HG03039 (cell line): ENCODE measurements at regions not wholly inside any gene's neighbourhood (a gene's known extent, or its start where the extent isn't known, plus 50 kb on each side); places are given as distances from the start of the nearest gene placed in this dataset.
"Not testable (repeated sequence)": the region's sequence is repeated elsewhere in the genome, so short reads cannot be mapped to it uniquely, and the experiment has no call there.

ENCODE experiments used
- ATAC-seq: cut with Tn5 transposase; IDR thresholded peaks from one replicate; pipeline ENCODE4 v1.9.1; 2021; ENCODE audit warnings: mild to moderate bottlenecking, moderate library complexity; ENCODE audit not compliant: unreplicated experiment

DNA sequence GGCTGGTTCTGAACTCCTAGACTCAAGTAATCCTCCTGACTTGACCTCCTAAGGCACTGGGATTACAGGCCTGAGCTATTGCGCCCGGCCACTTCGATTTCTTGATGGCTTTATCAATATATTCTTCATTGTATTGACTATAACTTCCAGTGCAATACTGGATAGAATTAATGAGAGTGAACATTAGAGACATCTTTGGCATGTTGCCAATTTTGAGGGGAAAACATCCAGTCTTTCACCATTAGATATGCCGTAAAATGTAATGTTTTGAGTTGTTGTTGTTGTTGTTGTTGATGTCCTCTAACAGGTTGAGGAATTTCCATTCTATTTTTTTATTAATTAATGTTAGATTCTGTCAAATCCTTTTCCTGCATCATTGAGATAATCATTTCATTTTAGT, 578.9 kb downstream of the ZWINT start:
- ATAC-seq: no peak

DNA sequence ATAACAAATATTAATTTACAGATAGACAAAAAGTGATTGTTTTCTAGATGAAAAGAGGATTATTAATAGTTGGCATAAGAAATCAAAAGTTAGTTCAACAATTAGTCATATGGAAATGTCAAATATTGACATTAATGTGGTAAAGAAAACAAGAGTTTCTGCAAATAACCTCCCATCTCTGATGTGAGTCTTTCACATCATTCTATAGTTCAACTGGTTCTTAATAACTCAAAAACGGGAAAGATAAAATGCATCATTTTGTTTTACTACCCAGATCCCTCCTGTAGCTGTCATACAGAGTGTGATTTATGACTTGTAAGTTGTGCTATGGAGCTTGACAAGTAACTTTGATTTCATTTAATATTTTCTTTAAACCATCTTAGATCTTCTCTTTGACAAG, 594.8 kb downstream of the ZWINT start:
- ATAC-seq: no peak

DNA sequence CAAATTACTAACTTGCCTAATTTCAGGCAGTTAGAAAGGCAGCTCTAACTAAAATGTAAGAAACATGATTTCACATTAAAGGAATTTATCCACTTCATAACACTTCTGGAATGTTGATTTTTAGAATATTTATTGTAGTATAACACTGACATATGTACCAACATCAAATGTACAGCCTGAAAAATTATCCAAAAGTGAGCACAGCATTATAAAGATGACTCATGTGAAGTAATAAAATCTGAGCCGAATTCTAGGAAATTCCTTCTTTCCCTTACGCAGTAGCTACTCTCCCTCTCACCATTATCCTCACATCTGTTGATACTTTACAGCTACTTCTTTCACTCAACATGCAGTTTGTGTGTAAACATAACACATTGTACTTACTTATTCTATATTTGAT, 610.6 kb downstream of the ZWINT start:
- ATAC-seq: no peak

DNA sequence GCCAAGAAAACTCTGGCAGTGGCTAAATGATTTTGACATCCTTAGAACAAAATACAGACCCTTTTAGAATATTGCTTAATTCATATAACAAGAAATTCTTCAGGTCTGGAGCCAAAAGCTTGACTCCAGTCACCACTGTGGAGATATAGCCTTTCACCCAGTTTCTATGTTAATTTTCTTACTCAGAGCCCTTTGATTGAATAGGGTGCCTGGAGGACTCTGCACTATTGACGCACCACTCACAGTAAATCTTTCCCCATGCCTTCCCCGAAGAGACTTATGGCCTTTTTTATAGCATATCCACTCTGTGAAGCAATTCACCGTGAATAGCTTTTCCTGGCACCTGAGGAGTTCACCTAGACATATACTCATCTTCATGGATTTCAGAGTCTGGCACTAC, 613.8 kb downstream of the ZWINT start:
- no peak for ATAC-seq

DNA sequence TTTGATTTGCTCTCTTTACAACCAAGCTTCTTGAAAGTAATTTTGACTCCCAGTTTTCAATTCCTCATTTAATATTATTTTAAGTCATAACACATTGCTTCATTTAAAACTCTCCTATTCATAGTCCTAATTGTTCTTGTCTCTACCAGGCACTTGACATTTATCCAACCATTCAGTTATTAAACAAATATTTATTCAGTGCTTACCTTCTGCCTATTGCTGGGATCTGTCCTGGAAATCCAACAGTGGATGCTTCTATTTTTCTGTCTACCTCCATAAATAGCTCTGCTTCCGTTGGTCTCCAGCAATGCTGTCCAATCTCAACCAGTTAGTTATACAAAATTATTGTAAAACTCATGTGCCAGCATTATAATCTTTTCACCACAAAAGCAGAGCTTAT, 615.1 kb downstream of the ZWINT start:
- ATAC-seq: no peak

DNA sequence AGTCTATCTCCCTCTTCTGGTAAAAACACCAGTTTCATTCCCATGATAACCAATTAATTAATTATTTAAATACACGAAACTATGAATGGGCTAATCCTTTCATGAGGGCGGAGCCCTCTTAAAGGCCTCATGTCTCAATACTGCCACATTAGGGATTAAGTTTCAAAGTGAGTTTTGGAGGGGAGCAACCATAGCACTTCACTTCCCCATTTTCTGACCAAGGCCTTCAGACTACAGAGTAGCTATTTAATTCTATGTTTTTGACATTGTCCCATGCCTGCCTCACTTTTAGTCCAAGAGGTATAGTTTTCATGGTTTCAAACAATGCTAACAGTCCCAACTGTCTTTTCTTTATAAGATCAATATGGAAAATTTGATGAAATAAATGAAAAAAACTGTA, 618.6 kb downstream of the ZWINT start:
- ATAC-seq: no peak

DNA sequence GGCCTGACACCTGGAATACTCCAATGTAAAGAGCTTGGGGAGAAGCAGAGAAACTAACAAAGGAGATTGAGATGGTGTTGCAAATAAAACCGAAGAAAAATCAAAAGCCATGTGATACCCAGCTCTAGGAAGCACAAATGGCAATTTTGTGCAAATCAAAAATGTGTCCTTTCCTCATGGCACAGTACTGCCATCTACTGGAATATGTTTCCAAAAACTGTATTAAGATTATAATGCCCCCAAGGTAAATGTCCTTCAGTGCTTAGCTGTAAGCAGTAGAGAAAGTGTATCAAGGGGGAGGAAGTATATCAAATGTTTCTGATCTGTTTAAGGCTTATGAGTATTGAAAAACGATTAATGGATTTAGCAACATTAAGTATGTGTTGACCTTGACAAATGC, 620.3 kb downstream of the ZWINT start:
- not testable (repeated sequence) for ATAC-seq

DNA sequence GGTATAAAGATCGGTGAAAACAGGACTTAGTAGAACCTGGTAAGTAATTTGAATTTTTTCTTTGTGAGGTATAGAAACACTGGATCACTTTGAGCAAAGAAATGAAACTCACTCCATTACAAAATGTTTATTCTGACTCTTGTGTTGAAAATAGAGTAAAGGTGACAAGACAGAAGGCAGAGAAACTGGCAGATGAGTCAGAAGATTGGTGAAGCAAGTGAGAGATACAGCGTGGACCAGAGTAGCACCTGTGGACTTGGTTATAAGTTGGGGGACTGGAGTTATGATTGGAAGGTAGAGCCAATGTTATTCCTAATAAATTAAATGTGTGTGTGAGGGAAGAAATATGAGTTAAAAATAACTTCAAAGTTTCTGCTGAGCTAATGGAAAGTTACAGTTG, 620.9 kb downstream of the ZWINT start:
- ATAC-seq: no peak

DNA sequence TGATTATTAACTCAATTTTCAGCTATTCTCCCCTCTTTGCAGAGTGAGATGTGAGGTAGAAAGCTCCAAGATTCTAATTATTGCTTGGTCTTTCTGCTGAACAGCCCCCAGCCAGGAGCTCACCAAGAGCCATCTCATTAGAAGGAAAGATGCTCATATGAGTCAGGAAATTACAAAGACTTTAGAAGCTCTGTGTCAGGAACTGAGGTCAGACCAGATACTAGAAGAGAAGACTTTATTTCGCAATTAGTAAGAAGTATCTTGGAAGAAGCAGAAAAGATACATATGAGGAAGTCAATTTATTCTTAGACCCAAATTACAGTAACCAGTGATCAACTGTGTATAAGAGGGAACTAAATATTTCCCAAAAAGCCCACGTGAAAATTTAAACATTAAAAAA, 626.9 kb downstream of the ZWINT start:
- ATAC-seq: no peak

DNA sequence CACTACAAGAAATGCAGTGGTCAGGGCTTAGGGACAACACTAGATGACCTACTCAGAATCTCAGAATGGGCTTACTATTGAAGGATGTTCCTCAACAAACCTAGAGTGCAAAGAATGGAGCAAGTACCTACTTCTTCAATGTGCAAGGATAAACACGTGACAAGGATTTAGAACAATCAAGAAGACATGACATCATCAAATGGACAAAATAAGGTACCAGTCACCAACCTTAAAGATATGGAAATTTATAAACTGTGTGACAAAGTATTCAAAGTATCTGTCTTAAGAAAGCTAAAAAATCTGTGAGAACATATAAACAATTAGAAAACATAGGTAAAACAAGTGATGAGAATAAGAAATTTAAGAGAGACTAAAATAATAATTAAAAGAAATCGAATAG, 656.1 kb downstream of the ZWINT start:
- no peak for ATAC-seq

DNA sequence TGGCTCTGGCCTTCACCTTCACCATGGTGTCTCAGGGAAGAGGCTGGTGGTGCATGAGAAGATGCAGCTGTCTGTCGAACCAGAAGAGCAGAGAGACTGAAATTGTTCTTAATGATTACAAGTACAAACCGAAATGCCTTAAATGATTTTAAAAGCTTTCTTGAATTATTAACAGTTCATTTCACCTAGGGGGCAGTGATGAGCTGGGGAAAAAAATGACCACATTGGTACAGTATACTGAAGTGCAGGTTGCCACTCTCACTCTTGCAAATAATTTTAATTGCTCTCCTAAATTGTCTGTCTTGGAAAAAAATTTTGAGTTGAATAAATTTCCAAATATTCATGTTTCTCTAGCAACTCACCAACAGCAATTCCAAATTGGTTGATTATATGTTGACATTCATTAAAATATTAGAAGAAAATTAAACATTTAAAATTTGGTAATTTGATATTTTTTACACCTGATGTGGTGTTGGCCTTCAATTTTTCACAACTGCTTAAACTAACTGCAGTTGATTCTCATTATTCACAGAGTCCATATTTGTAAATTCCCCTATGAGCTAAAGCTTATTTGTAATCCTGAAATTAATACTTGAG, 692.6 kb downstream of the ZWINT start:
- no peak for ATAC-seq

DNA sequence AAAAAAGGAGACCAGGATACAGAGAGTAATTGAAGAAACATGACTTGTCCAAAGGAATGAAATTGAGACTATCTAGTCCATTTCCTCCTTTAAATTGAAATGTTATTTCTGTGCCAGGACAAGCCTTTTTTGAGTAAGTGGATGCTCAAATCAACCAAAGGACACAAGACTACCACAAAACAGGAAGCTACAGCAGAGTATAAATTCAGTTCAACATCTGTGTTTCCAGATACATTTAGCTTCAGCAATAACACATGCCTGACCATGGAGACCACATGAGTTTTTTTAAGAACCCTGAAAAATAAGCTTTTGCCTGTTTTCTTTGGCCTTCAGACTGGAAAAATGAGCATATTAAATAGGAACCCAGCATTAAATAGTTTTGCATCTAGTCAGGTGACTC, 707.5 kb downstream of the ZWINT start:
- ATAC-seq: no peak

DNA sequence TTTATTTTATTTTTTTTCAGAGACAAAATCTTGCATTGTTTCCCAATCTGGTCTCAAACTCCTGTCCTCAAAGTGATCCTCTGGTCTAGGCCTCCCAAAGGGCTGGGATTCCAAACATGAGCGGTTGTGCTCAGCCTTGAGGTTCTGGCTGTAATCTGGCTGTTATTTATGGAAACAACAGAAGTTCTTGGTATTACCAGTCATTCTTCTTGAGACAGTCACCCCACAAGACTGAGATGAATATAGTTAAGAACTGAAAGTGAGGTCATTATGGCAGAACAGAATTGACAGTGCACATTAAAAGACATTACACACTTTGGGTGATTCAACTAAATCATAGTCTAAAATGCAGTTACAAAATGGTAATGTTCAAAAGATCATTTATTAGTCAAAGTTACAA, 719.5 kb downstream of the ZWINT start:
- ATAC-seq: peak; percentile 61

DNA sequence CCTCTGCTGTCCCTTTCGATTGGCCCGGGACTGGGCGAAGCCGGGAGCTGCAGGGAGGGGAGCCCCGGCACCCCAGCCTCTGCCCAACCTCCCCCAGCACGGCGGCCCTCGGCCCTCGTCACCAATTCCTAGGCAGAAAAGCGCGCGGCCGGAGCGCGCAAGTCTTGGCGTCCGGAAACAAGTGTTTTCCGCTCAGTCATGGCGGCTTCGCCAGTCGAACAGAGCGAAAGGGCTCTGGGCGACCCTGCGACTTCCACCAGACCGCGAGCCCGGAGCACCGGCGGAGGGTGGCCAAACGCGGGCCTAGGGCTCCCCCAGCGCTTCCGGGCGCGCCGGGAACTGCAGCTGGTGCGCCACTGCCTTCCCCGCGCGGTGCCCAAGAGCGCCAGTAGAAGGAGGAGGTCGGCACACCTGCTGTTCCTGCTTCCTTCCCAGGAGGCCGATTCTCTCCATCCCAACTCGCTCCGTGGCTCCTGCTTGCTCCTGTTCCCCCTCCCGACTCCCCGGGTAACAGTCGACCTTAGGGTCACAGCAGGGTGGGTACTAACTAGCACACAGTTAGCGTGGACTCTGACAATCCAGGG, 729.9 kb downstream of the ZWINT start:
- peak; percentile 84 for ATAC-seq

DNA sequence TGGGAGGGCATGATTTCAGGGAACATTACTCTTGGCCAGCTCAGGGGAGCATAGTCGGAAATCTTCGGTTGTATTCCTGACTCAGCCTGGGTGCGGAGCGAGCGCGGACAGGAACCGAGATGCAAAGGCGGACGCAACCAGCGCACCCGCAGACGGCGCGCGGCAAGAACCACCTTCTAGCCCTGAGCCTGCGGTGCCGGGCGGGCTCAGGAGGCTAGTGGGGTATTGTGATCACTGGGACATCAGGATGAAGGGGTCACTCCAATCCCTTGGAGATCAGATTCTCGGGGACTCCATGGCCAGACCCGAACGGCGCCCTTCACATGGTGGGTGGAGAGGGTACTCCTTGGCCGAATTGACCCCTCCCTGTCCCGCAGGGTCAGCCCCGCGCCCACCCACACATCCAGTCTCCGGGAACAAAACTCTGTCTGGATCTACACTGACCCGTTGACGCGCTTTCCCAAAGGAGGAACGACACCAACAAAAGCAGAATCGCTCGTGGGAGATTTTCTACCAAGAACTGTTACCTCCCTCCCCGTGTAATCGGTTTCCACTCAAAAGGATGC, 730.5 kb downstream of the ZWINT start:
- no peak for ATAC-seq

DNA sequence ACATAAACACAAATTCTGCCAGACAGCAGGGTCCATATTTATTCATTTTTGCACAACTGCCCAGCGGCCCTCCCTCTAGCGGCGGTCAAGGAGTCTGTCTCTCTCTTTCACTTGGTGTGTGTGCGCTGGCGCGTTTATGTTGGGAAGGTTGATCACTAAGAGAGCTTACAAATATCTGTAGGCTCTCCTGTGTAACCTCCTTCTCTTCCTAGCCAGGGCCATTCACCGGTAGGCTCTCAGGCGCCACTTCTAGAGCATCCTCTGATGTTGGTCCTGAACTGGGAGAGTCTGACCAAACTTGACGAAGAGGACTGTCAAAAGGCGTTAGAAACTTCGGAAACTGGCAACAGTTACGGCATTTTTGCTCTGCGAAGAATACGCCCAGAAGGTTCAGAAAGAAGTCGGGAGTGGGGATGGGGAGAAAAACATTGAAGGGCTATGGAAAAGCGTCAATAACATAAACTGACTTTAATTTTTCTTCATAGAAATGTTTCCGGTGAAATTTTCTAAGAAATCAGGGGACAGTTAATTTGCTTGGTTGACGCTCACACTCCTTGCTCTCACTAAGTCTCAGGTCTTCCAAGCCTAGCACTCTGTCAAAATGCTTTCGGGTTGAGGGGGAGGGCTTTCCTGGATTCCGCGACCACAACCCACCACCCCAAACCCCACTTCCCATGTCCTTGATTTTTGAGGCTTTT, 731.1 kb downstream of the ZWINT start:
- no peak for ATAC-seq

DNA sequence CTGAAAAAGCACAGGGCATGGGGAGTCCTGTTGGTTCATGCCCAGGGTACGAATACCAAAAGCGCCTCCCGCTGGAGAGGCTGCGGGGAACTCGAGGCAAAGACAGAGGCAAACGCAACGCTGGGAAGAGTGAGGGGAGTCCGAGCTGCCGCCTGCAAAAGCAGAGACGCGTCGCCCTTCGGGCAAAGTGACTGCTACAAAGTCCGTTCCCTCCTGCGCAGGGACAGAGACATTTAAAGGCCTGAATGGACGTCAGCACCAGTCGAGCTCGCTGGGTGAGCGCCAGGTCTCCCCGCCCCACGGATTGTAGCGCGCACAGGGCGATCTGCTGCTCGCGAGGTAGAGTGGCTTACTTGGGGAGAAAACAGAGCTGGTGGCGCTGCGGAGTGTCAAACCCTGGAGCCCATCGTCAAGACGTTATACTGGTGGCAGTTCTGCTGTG, 732.8 kb downstream of the ZWINT start:
- ATAC-seq: no peak

DNA sequence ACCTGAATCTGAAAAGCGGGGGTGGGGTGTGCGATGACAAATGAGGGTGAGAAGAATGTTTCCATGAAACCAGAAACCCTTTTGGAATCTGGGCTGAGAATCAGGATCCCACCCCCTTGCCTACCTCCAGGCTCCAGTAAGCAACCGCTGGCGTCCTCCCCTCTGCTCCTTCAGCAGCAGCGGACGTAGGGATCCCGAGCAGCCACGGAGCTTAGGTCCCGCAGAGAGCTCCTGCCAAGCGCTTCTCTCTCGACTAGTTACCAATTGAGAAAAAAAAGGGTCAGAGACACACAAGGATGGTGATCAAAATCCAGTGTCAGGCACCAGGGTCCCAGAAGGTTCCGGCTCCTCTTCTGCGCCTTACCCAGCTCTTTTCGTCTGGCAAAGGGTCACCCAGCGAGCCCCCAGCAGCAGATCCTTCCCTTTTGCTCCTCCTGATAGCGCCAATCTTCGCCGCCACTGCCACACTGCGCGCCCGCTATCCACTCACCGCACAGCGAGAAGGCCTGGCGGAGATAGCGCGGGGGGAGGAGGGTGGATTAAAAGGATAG, 733.5 kb downstream of the ZWINT start:
- no peak for ATAC-seq

DNA sequence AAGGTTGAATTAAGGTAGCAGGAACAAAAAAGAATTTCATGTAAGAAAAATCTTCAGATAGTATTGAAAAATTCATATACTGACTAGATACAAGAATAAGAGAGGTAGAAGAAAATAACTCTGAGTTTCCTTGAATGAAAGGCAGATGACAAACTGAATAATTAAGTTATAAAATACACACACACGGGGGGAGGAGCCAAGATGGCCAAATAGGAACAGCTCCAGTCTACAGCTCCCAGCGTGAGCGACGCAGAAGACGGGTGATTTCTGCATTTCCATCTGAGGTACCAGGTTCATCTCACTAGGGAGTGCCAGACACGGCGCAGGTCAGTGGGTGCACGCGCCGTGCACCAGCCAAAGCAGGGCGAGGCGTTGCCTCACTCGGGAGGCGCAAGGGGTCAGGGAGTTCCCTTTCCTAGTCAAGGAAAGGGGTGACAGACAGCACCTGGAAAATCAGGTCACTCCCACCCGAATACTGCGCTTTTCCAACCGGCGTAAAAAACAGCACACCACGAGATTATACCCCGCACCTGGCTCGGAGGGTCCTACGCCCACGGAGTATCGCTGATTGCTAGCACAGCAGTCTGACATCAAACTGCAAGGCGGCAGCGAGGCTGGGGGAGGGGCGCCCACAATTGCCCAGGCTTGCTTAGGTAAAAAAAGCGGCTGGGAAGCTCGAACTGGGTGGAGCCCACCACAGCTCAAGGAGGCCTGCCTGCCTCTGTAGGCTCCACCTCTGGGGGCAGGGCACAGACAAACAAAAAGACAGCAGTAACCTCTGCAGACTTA, 759.2 kb downstream of the ZWINT start:
- ATAC-seq: not testable (repeated sequence)

DNA sequence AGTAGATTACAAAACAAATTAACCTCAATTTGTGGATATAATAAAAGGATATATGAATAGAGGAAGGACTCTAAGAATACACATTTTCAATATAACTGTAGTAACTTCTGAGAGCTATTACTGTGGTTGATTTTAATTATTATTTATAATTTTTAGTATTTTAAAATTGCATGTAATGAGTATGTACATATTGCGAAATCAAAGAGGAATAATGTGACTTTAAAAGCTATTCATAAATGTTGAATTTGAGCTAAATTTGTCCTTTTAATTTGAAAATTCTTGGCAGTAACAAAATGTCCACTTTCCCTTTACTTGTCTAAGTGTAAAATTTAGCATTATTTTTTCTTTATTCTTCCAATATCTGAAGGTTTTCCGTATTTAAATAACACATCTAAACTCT, 750.6 kb upstream of the PCDH15 start:
- no peak for ATAC-seq

DNA sequence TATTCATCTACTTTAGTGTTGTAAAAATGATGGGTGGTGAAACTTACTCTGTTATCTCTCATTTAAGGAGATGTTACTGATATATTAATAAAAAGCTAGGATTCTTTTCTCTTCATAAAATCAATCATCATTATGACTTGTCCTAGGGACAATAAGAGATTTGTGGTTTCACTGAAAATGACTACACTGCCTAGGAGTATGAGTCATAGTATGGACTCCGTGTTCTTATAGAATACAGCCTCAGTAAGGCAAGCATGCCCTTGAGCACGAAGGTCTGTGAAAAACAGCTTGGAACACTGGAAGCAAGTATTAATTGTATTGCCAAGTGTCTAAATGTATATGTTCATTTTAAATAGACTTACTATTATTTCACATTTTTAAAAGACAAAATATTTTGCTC, 749.2 kb upstream of the PCDH15 start:
- no peak for ATAC-seq
